Gastrocnemius medialis (tissue), 4 donors: ENCODE measurements at regions not wholly inside any gene's neighbourhood (a gene's known extent, or its start where the extent isn't known, plus 50 kb on each side); places are given as distances from the start of the nearest gene placed in this dataset.

Experiments
- POLR2A ChIP-seq, 2 donors: fragments of 450-650 bp; IDR thresholded peaks; one replicate each; pipeline ENCODE4 v1.6.1; 2017; ENCODE audit warnings: antibody characterized with exemption in 2 of 2, mild to moderate bottlenecking in 2 of 2, moderate library complexity in 2 of 2
- TF ChIP-seq, protein P1 (sequence below), 5 experiments: fragments of 450-650 bp in 3 of 5; fragments of 200-600 bp in 2 of 5; sonication (generic) in 2 of 5; IDR thresholded peaks in 4 of 5; conservative IDR thresholded peaks in 1 of 5; 1 replicate in 4 of 5; 2 replicates in 1 of 5; pipeline ENCODE4 v1.5.1; 2016 to 2019; ENCODE audit warnings: antibody characterized with exemption in 5 of 5, mild to moderate bottlenecking in 3 of 5, moderate library complexity in 3 of 5

DNA sequence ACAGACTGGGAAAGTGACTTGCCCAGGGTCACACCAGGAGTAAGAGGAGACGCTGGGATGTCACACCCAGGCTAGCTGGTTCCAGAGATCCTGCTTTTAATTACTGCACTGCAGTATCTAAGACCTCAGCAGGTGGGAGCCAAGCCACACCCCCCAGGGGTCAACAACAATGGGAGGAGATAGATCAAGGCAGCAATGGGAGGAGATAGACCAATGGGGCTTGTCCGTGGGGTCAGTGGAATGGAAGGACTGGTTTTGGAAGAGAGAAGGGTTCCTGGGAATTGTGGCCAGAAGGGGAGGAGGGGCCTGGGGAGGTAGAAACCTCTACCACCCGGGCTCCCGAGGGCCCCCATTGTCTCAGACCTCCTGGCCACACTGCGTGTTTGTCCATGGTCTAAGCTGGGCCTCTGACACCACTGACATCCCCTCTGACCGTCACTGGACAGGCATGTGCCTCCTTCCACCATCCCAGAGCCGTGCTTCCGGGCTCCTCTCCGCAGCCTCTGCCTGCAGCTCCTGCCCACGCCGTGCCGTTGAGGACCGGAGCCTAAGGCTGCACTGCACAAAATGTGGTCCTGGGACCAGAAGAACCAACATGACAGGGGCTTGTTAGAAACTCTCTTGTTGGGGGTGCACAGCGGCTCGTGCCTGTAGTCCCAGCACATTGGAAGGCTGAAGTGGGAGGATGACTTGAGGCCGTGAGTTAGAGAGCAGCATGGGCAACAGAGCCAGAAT is 69.8 kb upstream of the RPH3AL start:
- TF ChIP-seq, protein P1, sequence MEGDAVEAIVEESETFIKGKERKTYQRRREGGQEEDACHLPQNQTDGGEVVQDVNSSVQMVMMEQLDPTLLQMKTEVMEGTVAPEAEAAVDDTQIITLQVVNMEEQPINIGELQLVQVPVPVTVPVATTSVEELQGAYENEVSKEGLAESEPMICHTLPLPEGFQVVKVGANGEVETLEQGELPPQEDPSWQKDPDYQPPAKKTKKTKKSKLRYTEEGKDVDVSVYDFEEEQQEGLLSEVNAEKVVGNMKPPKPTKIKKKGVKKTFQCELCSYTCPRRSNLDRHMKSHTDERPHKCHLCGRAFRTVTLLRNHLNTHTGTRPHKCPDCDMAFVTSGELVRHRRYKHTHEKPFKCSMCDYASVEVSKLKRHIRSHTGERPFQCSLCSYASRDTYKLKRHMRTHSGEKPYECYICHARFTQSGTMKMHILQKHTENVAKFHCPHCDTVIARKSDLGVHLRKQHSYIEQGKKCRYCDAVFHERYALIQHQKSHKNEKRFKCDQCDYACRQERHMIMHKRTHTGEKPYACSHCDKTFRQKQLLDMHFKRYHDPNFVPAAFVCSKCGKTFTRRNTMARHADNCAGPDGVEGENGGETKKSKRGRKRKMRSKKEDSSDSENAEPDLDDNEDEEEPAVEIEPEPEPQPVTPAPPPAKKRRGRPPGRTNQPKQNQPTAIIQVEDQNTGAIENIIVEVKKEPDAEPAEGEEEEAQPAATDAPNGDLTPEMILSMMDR (IDR thresholded peaks at IDR 0.05 in 4 of 5, conservative IDR thresholded peaks at IDR 0.05 in 1 of 5) = no peak
- TF ChIP-seq POLR2A (IDR thresholded peaks at IDR 0.05) = no peak
